Fibroblast of skin of back (primary cell): ENCODE measurements at regions not wholly inside any gene's neighbourhood (a gene's known extent, or its start where the extent isn't known, plus 50 kb on each side); places are given as distances from the start of the nearest gene placed in this dataset.

Source experiments
- DNase-seq: peaks from one replicate; pipeline ENCODE4 v3.0.0-alpha.2; 2013

GRCh38 chrX:138298268-138298667 is 413.2 kb downstream of the FGF13 start:
- peak; percentile 0 for DNase-seq

DNA sequence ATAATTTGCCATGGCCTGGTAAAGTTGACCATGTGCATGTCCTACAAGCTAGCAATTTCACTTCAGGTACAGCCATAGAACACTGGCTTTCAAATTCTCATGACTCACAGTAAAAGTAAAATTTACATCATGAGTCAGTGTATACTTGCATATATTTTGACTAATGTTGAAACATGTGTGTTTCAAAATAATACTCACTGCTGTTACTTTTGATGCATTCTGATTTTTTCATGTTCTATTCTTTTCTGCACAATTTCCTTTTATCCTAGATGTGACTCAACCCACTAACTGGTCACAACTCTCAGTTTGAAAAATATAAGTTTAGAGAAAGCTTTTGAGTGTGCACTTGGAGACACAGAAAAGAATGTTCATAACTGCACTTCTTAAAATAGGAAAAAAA is 365.7 kb downstream of the FGF13 start:
- DNase-seq: no peak

- DNase-seq: no peak
Measured at GRCh38 chrX:138349351-138349750, 362.2 kb downstream of the FGF13 start.

DNA sequence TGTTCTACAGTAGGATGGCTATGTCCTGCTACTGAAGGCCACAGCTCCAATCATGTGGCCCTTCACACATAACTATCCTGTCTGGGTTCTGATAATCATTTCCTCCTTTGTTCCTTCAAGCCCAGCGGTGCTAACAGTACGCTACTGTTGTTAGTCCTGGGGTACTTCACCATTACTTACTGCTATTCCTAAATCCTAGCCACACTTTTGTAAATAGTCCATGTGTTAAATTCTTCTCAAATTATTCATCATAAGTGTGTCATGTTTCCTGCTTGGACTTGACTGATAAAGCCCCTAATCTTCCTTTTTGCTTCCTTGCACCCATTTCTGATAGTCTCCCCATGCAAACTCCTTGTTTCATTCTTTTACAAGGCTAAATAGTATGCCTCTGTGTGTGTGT is 332.6 kb downstream of the FGF13 start:
- no peak for DNase-seq

GRCh38 chrX:138408101-138408500 is 303.4 kb downstream of the FGF13 start:
- no peak for DNase-seq

- no peak for DNase-seq
Measured at GRCh38 chrX:138411048-138411447, 300.5 kb downstream of the FGF13 start.
